ENCODE measurements at regions not wholly inside any gene's neighbourhood (a gene's known extent, or its start where the extent isn't known, plus 50 kb on each side); places are given as distances from the start of the nearest gene placed in this dataset.

DNA sequence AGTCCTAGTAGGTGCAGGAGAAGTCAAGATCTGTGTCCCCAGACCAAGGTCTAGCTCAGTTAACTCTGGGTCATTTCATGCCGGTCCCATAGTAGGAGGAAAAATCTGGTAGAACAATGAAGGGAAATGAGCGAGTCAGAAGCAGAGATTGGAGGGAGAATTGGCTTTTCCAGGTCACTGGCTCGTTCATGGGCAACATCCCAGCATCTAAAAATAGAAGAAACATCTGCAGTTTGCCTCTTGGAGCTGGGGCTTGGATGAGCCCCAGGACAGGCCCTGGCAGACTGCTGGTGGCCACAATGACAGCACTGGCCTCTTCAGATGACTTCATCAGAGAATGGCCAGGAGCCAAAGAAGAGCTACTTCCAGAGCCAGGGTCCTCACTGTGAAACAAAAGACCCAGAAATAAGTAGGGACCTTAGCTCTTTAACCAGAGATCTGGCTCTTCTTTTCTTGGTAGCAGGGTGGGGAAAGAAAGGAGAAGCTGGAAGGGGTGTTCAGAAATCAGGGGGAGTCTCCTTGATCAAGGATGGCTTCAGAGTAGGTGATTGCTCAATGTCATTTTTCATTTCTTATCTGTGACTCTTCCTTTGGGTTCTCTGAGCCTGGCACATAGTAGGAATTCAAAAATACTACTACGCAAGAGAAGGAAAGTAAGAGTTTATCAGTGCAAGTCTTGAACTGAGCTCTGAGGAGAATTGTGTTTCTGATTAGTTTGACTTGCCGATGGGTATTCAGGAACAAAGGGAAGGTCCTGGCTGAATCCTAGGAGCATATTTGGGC, 102.6 kb downstream of the TMPRSS5 start:
- Histone ChIP-seq H3K14ac (replicated peaks; ENCODE audit: low read depth, low read length) (no peak overlapping the region), H4K91ac (ENCODE audit: insufficient read depth, low read depth, low read length) (no peak overlapping the region), H3K9ac (ENCODE audit: low read depth, low read length) (no peak overlapping the region), H3K79me1 (ENCODE audit: low read depth in 1 of 2, low read length in 2 of 2) (no peaks in the 10 kb centered on the region), H2BK15ac (ENCODE audit: low read depth, low read length) (no peak overlapping the region), H3K18ac (ENCODE audit: low read depth, low read length) (no peak overlapping the region), H2AK9ac (replicated peaks; ENCODE audit: low read depth, low read length, poor library complexity) (no peak overlapping the region), H2BK120ac (ENCODE audit: low read depth, low read length) (no peak overlapping the region), H2AK5ac (ENCODE audit: low read depth, low read length) (no peak overlapping the region), H3K23ac (ENCODE audit: low read depth, low read length) (no peak overlapping the region), H3K36me3 (ENCODE audit: control insufficient read depth, insufficient read depth, low read length) (no peaks in the 10 kb centered on the region), H3K4me3 (ENCODE audit: insufficient read depth, low read depth, low read length) (no peak overlapping the region), H3K27me3 (ENCODE audit: control insufficient read depth, insufficient read depth, low read length) (no peaks in the 10 kb centered on the region), H3K4ac (ENCODE audit: low read depth, low read length) (no peak overlapping the region), H3K27ac (ENCODE audit: insufficient read depth, low read length) (no peak overlapping the region), H3K4me1 (ENCODE audit: control insufficient read depth, insufficient read depth, low read length) (no peaks in the 10 kb centered on the region), H3K9me3 (ENCODE audit: control insufficient read depth, insufficient read depth, low read length) (no peaks in the 10 kb centered on the region), H4K5ac (ENCODE audit: low read depth, low read length) (no peak overlapping the region), H3K4me2 (ENCODE audit: low read depth, low read length) (no peak overlapping the region), H3K9me1 (ENCODE audit: insufficient read depth, low read length) (no peaks in the 10 kb centered on the region), H2AFZ (replicated peaks; ENCODE audit: low read length, poor library complexity) (no peak overlapping the region), H4K8ac (ENCODE audit: low read depth in 2 of 2, low read length in 2 of 2) (no peak overlapping the region), H2BK20ac (ENCODE audit: low read depth, low read length) (no peak overlapping the region), H4K20me1 (ENCODE audit: insufficient read depth, low read length) (no peaks in the 10 kb centered on the region), H3K56ac (ENCODE audit: extremely low read depth, insufficient read depth, low read length) (no peak overlapping the region), H2BK5ac (ENCODE audit: low read depth, low read length, poor library complexity, severe bottlenecking) (no peak overlapping the region)
- ChIA-PET CTCF (interaction anchor here (0.5 kb wide), 1 partner anchor 1086 kb away, joined by 4 read pairs; no protein-coding TSS in a partner anchor), POLR2A (ENCODE audit: unreplicated experiment) (no interaction called here)
- TF ChIP-seq RCOR1 (IDR thresholded peaks at IDR 0.05; ENCODE audit: insufficient replicate concordance, low read length): no peak
- TF ChIP-seq RAD21 (IDR thresholded peaks at IDR 0.05; ENCODE audit: low read length): no peak
- TF ChIP-seq CHD1 (IDR thresholded peaks at IDR 0.05; ENCODE audit: low read depth, low read length): no peak
- no peak for TF ChIP-seq SMC3 (IDR thresholded peaks at IDR 0.05; ENCODE audit: low read depth, low read length)
- no peak for TF ChIP-seq MXI1 (IDR thresholded peaks at IDR 0.05; ENCODE audit: borderline replicate concordance, low read depth, low read length)
- TF ChIP-seq, protein P1, sequence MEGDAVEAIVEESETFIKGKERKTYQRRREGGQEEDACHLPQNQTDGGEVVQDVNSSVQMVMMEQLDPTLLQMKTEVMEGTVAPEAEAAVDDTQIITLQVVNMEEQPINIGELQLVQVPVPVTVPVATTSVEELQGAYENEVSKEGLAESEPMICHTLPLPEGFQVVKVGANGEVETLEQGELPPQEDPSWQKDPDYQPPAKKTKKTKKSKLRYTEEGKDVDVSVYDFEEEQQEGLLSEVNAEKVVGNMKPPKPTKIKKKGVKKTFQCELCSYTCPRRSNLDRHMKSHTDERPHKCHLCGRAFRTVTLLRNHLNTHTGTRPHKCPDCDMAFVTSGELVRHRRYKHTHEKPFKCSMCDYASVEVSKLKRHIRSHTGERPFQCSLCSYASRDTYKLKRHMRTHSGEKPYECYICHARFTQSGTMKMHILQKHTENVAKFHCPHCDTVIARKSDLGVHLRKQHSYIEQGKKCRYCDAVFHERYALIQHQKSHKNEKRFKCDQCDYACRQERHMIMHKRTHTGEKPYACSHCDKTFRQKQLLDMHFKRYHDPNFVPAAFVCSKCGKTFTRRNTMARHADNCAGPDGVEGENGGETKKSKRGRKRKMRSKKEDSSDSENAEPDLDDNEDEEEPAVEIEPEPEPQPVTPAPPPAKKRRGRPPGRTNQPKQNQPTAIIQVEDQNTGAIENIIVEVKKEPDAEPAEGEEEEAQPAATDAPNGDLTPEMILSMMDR (conservative IDR thresholded peaks at IDR 0.05; ENCODE audit: low read depth, low read length): no peak
- dilution Hi-C loops (cut with HindIII; ENCODE audit: low sequenced_read_pairs, unreplicated experiment): no loop called here
- in situ Hi-C loops (cut with MboI; ENCODE audit: low sequenced_read_pairs): no loop called here
- no peak for ATAC-seq (ENCODE audit: low read depth)
- WGBS, 2 experiments (ENCODE audit: extremely low coverage in 2 of 2, insufficient read length in 1 of 2): 0% methylated on average over 1 of the region's 5 CpGs; no CpG with 5 or more reads in 1 of the 2 experiments
- intact Hi-C loops (cut with micrococcal nuclease): no loop called here
- no peak for DNase-seq
- BruUV-seq (replicated peaks): no TSS peak

All from IMR-90 (cell line).